Activated CD8-positive, alpha-beta T cell treated with anti-CD3 and anti-CD28 coated beads, Interleukin-2, amount 10 ng/mL, durations not matched to agents 7 days and 5 days (primary cell): ENCODE measurements at regions not wholly inside any gene's neighbourhood (a gene's known extent, or its start where the extent isn't known, plus 50 kb on each side); places are given as distances from the start of the nearest gene placed in this dataset.

Source experiments
- ATAC-seq: fragments of 150-1000 bp; cut with Tn5 transposase; one replicate; pipeline ENCODE4 v1.10.0; 2021; ENCODE audit warnings: moderate library complexity
- CTCF ChIA-PET: fragments of 350-600 bp; sonication (Branson Sonifier 250); formaldehyde crosslinking; loops from one replicate; lab custom pipeline; 2021; ENCODE audit warnings: antibody characterized with exemption; lab: Charles Lee
- POLR2A ChIA-PET: fragments of 350-600 bp; sonication (Branson Sonifier 250); formaldehyde crosslinking; loops from one replicate; lab custom pipeline; 2021; ENCODE audit warnings: antibody characterized with exemption; lab: Charles Lee
- DNase-seq: peaks from one replicate; pipeline ENCODE4 v3.0.0-alpha.2; 2020
- H3K27ac Mint-ChIP-seq: one replicate; pipeline ENCODE4 v1.8.0; 2021; ENCODE audit warnings: mild to moderate bottlenecking, mixed read lengths
- H3K27me3 Mint-ChIP-seq: one replicate; pipeline ENCODE4 v1.8.0; 2021; ENCODE audit warnings: low read depth, mixed read lengths
- H3K36me3 Mint-ChIP-seq: one replicate; pipeline ENCODE4 v1.8.0; 2021; ENCODE audit warnings: low read depth, mixed read lengths
- H3K4me1 Mint-ChIP-seq: one replicate; pipeline ENCODE4 v1.8.0; 2021; ENCODE audit warnings: low read depth, mixed read lengths
- H3K4me3 Mint-ChIP-seq: one replicate; pipeline ENCODE4 v1.8.0; 2021; ENCODE audit warnings: mild to moderate bottlenecking, mixed read lengths
- H3K9me3 Mint-ChIP-seq: one replicate; pipeline ENCODE4 v1.8.0; 2022; ENCODE audit warnings: mixed read lengths; ENCODE audit not compliant: insufficient read depth

- POLR2A ChIA-PET = no interaction called here
- DNase-seq (no peak), ATAC-seq (no peak)
- CTCF ChIA-PET = no interaction called here
- H3K27ac Mint-ChIP-seq = no peak overlapping the region
- no peaks in the 10 kb centered on the region for H3K4me1 Mint-ChIP-seq
- no peaks in the 10 kb centered on the region for H3K9me3 Mint-ChIP-seq
- H3K36me3 Mint-ChIP-seq = no peaks in the 10 kb centered on the region
- no peak overlapping the region for H3K4me3 Mint-ChIP-seq
- H3K27me3 Mint-ChIP-seq = no peaks in the 10 kb centered on the region
Observed at GRCh38 chr6:133680994-133681393, 207.9 kb upstream of the TCF21 start.

GRCh38 chr6:133681891-133682290 lies 207.0 kb upstream of the TCF21 start:
- Mint-ChIP-seq H3K4me3 (no peak overlapping the region), H3K27ac (no peak overlapping the region), H3K4me1 (no peaks in the 10 kb centered on the region), H3K36me3 (no peaks in the 10 kb centered on the region), H3K27me3 (no peaks in the 10 kb centered on the region), H3K9me3 (no peaks in the 10 kb centered on the region)
- ChIA-PET CTCF (no interaction called here), POLR2A (no interaction called here)
- ATAC-seq (no peak), DNase-seq (no peak)

GRCh38 chr6:133682506-133683307 lies 206.2 kb upstream of the TCF21 start:
- ATAC-seq = no peak
- Mint-ChIP-seq H3K9me3 (no peaks in the 10 kb centered on the region), H3K27me3 (no peaks in the 10 kb centered on the region), H3K36me3 (no peaks in the 10 kb centered on the region), H3K4me3 (no peak overlapping the region), H3K27ac (no peak overlapping the region), H3K4me1 (no peaks in the 10 kb centered on the region)
- ChIA-PET POLR2A (no interaction called here), CTCF (no interaction called here)
- DNase-seq = no peak

- no peak overlapping the region for H3K4me3 Mint-ChIP-seq
- CTCF ChIA-PET = no interaction called here
- no peak for DNase-seq
- POLR2A ChIA-PET = no interaction called here
- no peaks in the 10 kb centered on the region for H3K4me1 Mint-ChIP-seq
- no peaks in the 10 kb centered on the region for H3K36me3 Mint-ChIP-seq
- H3K27me3 Mint-ChIP-seq = no peaks in the 10 kb centered on the region
- no peaks in the 10 kb centered on the region for H3K9me3 Mint-ChIP-seq
- no peak overlapping the region for H3K27ac Mint-ChIP-seq
- no peak for ATAC-seq
Observed at GRCh38 chr6:133683308-133683580, 205.7 kb upstream of the TCF21 start.

- DNase-seq = no peak
- CTCF ChIA-PET = no interaction called here
- POLR2A ChIA-PET = no interaction called here
- H3K36me3 Mint-ChIP-seq = no peaks in the 10 kb centered on the region
- H3K27ac Mint-ChIP-seq = no peak overlapping the region
- H3K4me1 Mint-ChIP-seq = no peaks in the 10 kb centered on the region
- no peaks in the 10 kb centered on the region for H3K9me3 Mint-ChIP-seq
- ATAC-seq = no peak
- H3K4me3 Mint-ChIP-seq = no peak overlapping the region
- no peaks in the 10 kb centered on the region for H3K27me3 Mint-ChIP-seq
Observed at GRCh38 chr6:133683606-133684005, 205.3 kb upstream of the TCF21 start.

- Mint-ChIP-seq H3K27me3 (no peaks in the 10 kb centered on the region), H3K4me3 (no peak overlapping the region), H3K27ac (no peak overlapping the region), H3K4me1 (no peaks in the 10 kb centered on the region), H3K36me3 (no peaks in the 10 kb centered on the region), H3K9me3 (no peaks in the 10 kb centered on the region)
- POLR2A ChIA-PET = no interaction called here
- CTCF ChIA-PET = interaction anchor here (1.3 kb wide), 1 partner anchor 56 kb away, joined by 3 read pairs; no protein-coding TSS in a partner anchor
- DNase-seq (no peak), ATAC-seq (no peak)
Observed at GRCh38 chr6:133688705-133689492, 200.0 kb upstream of the TCF21 start.

GRCh38 chr6:133689863-133690262 lies 199.1 kb upstream of the TCF21 start:
- no peaks in the 10 kb centered on the region for H3K27me3 Mint-ChIP-seq
- no peaks in the 10 kb centered on the region for H3K4me1 Mint-ChIP-seq
- no peak for ATAC-seq
- POLR2A ChIA-PET = no interaction called here
- H3K36me3 Mint-ChIP-seq = no peaks in the 10 kb centered on the region
- no peak overlapping the region for H3K4me3 Mint-ChIP-seq
- no peak overlapping the region for H3K27ac Mint-ChIP-seq
- H3K9me3 Mint-ChIP-seq = no peaks in the 10 kb centered on the region
- CTCF ChIA-PET = no interaction called here
- DNase-seq = no peak

- Mint-ChIP-seq H3K27me3 (no peaks in the 10 kb centered on the region), H3K36me3 (no peaks in the 10 kb centered on the region), H3K9me3 (no peaks in the 10 kb centered on the region), H3K4me1 (no peaks in the 10 kb centered on the region), H3K27ac (no peak overlapping the region), H3K4me3 (no peak overlapping the region)
- DNase-seq (no peak), ATAC-seq (no peak)
- POLR2A ChIA-PET = no interaction called here
- CTCF ChIA-PET = no interaction called here
Observed at GRCh38 chr6:133693565-133693964, 195.3 kb upstream of the TCF21 start.

GRCh38 chr6:133697185-133697584 lies 191.7 kb upstream of the TCF21 start:
- ATAC-seq (no peak), DNase-seq (no peak)
- ChIA-PET POLR2A (no interaction called here), CTCF (no interaction called here)
- Mint-ChIP-seq H3K9me3 (no peaks in the 10 kb centered on the region), H3K4me3 (no peak overlapping the region), H3K36me3 (no peaks in the 10 kb centered on the region), H3K4me1 (no peaks in the 10 kb centered on the region), H3K27ac (no peak overlapping the region), H3K27me3 (peaks cover 4% of the 10 kb centered on the region)

GRCh38 chr6:133697666-133698065 lies 191.2 kb upstream of the TCF21 start:
- no peaks in the 10 kb centered on the region for H3K9me3 Mint-ChIP-seq
- POLR2A ChIA-PET = no interaction called here
- H3K27me3 Mint-ChIP-seq = peaks cover 8% of the 10 kb centered on the region
- CTCF ChIA-PET = no interaction called here
- no peak overlapping the region for H3K4me3 Mint-ChIP-seq
- DNase-seq (no peak), ATAC-seq (no peak)
- H3K4me1 Mint-ChIP-seq = no peaks in the 10 kb centered on the region
- no peaks in the 10 kb centered on the region for H3K36me3 Mint-ChIP-seq
- no peak overlapping the region for H3K27ac Mint-ChIP-seq

- Mint-ChIP-seq H3K4me3 (no peak overlapping the region), H3K27me3 (peaks cover 9% of the 10 kb centered on the region), H3K9me3 (no peaks in the 10 kb centered on the region), H3K36me3 (no peaks in the 10 kb centered on the region), H3K27ac (no peak overlapping the region), H3K4me1 (no peaks in the 10 kb centered on the region)
- ChIA-PET POLR2A (no interaction called here), CTCF (no interaction called here)
- ATAC-seq (no peak), DNase-seq (no peak)
Observed at GRCh38 chr6:133698272-133698671, 190.6 kb upstream of the TCF21 start.

- DNase-seq = no peak
- CTCF ChIA-PET = no interaction called here
Observed at GRCh38 chr6:133699741-133700385, 189.1 kb upstream of the TCF21 start.

More at GRCh38 chr6:133699741-133700385, 189.1 kb upstream of the TCF21 start:
- Mint-ChIP-seq H3K36me3 (no peaks in the 10 kb centered on the region), H3K27ac (no peak overlapping the region), H3K4me3 (no peak overlapping the region), H3K9me3 (no peaks in the 10 kb centered on the region), H3K4me1 (no peaks in the 10 kb centered on the region), H3K27me3 (peaks cover 9% of the 10 kb centered on the region)
- no peak for ATAC-seq
- POLR2A ChIA-PET = no interaction called here
